NOMO-1 (cell line): ENCODE measurements at regions not wholly inside any gene's neighbourhood (a gene's known extent, or its start where the extent isn't known, plus 50 kb on each side); places are given as distances from the start of the nearest gene placed in this dataset.
"Not testable (repeated sequence)": the region's sequence is repeated elsewhere in the genome, so short reads cannot be mapped to it uniquely, and the experiment has no call there.

Experiments used
- DNase-seq, 2 experiments: peaks; one replicate each; lab custom pipeline; 2025; ENCODE audit not compliant: unreplicated experiment in 2 of 2; lab: John Stamatoyannopoulos, UW

DNA sequence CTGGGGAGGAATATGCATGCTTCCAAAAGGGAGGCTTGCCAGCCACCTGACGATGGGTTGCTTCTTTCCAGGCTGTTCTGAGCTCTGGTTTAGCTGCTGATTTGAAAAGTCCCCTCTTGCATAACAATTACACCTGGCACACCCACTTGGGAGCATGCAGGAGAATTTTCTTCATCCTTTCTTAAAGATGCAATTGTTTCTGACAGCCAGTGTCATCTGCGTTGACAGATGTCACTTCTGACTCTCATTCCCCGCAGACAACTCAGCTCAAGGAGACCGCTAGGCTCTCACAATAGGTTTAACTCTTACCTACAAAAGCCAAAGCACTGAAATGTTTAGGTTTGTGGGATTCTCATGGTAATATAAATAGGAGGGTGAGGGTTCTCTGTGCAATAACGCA, 185.6 kb upstream of the SYNPR start:
- DNase-seq: no peak

- DNase-seq: no peak
Measured at GRCh38 chr3:63094642-63095408, 183.3 kb upstream of the SYNPR start.

DNA sequence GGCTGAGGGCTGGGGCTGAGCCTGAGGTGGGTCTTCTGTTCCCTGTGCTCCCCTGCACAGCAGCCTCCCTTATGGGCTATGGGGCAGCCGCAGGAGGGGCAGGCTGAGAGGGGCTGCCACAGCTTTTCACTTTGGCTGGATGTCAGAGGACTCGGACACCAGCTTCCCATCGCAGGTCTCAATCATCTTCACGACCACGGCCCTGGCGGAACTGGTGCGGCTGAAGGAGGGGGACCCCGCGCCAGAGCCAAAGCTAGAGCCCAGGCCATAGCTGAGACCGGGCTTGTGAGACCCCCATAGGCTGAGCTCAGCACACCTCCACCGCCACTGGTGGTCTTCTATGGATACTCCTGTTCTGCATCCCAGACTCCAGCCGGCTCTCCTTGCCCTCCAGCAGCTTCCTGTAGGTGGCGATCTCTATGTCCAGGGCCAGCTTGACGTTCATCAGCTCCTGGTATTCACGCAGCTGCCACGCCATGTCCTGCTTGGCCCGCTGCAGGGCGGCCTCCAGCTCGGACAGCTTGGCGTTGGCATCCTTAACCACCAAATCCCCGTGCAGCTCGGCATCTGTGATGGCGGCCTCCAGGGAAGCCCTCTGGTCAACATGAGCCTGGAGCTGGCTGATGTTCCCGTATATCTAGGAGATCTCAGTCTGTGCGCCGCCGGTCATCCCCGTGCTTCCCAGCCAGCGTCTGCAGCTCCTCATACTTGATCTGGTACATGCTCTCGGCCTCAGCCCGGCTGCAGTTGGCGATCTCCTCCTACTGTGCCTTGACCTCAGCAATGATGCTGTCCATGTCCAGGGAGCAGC, 181.7 kb upstream of the SYNPR start:
- DNase-seq: no peak

- DNase-seq: no peak
Measured at GRCh38 chr3:63097396-63097795, 180.7 kb upstream of the SYNPR start.

- DNase-seq: no peak
Measured at GRCh38 chr3:63116922-63117321, 161.2 kb upstream of the SYNPR start.

GRCh38 chr3:63124090-63124489, 154.0 kb upstream of the SYNPR start:
- no peak for DNase-seq

GRCh38 chr3:63126530-63126929, 151.6 kb upstream of the SYNPR start:
- no peak for DNase-seq

DNA sequence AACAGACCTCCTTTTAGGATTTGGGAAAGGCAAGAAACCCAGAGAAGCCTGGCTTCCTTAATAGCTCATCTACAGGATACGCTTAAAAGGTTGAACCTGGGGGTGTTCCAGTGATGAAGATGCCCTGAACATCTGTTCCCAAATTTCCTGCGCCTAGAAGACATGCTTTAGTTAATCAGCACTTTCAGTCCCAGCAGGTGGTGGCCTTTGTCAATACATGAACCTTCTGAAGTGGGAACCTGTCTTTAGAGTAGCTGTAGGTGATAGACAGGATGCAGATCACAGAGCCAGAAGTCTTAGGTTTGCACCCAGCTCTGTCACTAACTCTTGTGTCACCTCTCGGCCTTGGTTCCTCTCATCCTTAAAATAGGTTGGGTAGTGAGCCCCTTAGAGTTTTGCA, 149.7 kb upstream of the SYNPR start:
- no peak for DNase-seq

DNA sequence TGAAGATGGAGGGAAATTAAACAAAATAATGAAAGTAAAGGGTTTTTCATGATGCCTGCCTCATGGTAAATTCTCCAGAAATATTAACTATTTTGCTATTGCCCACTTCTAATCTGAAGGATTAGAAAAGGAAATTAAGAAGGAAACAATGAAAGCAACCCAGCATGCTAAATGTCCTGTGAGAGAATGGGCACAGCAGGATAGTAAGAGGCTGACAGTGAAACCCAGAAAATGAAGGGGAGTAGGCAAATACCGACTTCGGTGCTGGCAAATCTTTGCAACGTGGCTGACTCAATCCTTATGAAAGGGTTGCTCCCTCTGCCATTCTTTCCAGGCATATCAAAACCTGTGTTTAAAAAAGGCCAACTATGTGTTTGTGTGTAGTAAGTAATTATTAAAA, 147.5 kb upstream of the SYNPR start:
- no peak for DNase-seq

- DNase-seq: no peak
Measured at GRCh38 chr3:63132461-63133250, 145.5 kb upstream of the SYNPR start.

DNA sequence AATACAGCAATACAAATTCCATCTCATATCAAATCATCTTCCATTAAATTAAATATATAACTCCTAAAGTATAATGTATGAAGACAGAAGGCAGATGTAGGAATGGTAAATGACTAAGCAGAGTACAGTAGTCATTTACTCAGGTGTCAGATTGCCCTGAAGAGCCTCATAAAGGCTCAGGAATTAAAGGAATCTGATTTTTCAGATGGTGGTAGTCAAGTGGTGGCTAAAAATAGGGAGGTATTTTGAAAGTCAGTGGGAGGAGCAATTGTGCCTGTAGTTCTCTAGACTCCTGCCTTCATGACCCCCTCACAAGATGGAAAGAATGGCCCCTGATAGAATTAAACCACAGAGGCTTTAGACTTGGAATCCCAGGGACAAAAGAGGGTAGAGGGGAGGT, 142.7 kb upstream of the SYNPR start:
- no peak for DNase-seq

DNA sequence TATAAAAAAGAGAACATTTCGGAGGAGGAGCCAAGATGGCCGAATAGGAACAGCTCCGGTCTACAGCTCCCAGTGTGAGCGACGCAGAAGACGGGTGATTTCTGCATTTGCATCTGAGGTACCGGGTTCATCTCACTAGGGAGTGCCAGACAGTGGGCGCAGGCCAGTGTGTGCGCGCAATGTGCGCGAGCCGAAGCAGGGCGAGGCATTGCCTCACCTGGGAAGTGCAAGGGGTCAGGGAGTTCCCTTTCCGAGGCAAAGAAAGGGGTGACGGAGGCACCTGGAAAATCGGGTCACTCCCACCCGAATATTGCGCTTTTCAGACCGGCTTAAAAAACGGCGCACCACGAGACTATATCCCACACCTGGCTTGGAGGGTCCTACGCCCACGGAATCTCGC, 141.9 kb upstream of the SYNPR start:
- DNase-seq: not testable (repeated sequence)

GRCh38 chr3:63142681-63143080, 135.4 kb upstream of the SYNPR start:
- DNase-seq: no peak

DNA sequence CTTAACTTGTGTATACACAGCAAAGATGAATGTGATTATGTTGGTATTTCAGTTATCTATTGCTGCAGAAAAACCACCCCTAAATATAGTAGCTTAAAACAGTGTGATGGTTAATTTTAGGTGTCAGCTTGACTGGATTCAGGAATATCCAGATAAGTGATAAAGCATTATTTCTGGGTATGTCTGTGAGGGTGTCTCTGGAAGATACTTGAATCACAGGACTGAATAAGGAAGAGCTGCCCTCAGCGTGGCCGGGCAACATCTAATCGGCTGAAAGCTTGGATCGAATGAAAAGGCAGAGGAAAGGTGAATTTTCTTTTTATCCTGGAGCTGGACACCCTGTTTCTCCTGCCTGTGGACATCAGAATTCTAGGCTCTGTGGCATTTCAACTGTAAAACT, 132.0 kb upstream of the SYNPR start:
- no peak for DNase-seq

DNA sequence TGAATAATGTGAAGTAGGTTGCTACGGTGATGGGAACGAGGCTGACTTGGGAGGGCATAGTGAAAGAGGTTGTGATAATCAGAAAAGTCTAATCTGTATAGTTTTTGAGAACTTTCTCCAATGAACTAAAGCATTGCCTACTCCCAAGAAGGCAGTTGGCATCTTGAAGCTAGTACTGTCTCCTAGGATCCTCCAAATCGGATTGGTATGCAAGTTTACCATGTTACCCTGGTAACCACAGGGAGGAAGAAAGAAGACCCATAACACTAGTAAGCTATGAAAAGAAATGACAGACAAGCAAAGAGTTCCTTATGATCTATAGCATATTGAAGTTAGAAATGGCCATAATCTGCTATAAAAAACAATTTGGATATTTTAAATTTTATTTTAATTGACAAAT, 127.2 kb upstream of the SYNPR start:
- no peak for DNase-seq

DNA sequence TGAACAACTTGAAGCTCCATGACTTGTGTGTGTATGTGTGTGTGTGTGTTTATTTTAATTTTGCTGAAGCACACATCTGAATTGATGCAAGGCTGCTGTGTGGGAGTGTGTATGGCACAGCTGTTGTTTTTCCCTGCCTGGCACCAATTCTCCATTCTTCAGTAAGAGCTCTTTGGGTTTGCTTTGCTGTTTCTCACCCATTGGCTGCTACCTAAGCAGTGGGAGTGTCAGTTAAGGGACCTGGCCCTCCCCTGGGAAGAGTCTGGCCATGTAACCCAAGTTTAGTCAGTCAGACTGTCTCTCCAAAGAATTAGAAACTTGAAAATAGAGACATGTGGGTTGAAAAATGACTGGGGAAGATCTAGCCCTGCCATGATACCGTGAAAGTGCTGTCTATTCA, 126.2 kb upstream of the SYNPR start:
- no peak for DNase-seq

DNA sequence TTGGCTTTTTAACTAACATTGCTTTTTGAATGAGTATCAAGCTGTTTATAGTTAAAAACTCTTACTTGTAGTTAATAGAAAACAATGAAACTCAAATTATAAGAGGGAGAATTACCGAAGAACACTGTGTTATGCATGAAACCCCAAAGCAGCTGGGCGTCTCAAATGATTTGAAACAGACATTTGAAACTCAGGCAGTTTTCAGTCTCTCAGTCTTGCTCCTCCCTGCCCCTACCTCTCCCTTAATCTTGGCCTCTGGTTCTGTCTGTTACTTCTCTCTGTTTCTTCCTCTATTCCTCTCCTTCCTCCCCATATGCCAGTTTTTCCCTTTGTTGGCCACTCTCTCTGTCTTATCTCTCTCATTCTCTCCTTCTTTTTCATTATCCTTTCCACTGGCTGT, 118.3 kb upstream of the SYNPR start:
- DNase-seq: no peak

DNA sequence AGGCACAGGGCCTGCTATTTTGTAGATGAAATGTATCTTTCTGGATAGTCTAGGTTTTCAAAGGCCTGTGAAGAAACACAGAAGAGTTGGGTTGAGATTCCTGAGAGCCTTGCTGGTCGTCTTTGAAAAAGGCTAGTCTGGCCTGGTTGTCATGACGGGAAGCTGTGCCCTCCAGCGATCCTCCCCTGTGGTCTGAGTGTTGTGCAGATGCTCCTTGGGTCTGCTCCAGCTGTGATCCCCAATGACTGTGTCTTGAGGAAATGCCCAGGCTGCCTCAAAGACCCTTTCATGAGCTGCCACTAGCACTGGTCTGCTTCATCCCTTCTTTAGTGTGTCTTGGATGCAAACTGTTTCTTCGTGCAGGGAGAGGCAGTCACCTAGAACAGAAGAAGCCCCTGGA, 111.0 kb upstream of the SYNPR start:
- no peak for DNase-seq

DNA sequence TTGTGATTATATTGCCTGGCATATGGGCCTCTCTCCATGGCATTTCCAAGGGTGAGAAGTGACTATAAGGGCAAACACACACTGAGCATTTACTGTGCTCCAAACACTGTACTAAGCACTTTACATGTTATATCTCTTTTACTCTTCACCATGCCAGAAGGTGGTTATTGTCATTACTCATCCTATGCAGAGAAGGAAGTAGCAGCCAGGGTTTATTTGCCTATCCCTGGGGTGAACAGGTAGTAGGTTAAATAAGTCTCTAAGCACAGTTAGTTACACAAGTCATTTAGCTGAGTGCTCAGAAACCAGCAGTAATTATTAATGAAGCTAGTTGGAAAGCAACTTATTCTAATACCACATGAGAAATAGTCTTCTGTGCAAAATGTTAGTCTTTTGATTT, 109.9 kb upstream of the SYNPR start:
- DNase-seq: no peak

DNA sequence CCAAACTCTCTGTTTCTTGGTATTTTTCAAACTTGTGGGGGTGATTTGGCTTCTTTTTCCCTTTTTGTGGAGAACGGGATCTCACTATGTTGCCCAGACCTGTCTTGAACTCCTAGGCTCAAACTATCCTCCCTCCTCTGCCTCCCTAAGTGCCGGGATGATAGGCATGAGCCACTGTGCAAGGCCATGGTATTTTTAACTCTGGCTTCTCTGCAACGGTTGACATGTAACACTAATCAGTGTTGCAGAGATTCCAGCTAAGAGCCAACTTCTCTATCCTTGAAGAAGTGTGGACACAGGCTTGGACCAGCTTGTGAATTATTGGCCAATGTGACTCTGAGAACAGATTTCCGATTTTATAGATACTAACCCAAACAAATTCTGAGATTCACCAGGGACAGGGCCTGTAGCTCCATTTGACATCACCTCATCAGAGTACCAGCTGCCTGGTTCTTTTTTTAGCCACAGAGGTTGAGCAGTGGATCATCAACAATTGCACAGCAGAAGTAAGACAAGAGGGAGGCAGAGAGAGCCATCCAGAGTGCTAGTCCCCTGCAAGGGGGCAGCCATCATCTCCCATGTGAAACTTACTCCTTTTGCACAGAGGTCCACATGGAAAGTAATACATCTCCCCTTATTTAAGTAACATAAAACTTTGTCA, 98.1 kb upstream of the SYNPR start:
- no peak for DNase-seq

GRCh38 chr3:63192248-63192647, 85.9 kb upstream of the SYNPR start:
- DNase-seq: no peak
